Progenitor cell of endocrine pancreas (in vitro differentiated cells): ENCODE measurements at regions not wholly inside any gene's neighbourhood (a gene's known extent, or its start where the extent isn't known, plus 50 kb on each side); places are given as distances from the start of the nearest gene placed in this dataset.

ENCODE experiments used
- DNase-seq: peaks from one replicate; pipeline ENCODE4 v3.0.0; 2021; ENCODE audit warnings: low spot score; ENCODE audit not compliant: unreplicated experiment
- H3K27ac Mint-ChIP-seq: 2 replicates; pipeline ENCODE4 v1.8.0; 2021; ENCODE audit warnings: mild to moderate bottlenecking, moderate library complexity, mixed read lengths
- H3K27me3 Mint-ChIP-seq: 2 replicates; pipeline ENCODE4 v1.8.0; 2021; ENCODE audit warnings: mixed read lengths
- H3K36me3 Mint-ChIP-seq: 2 replicates; pipeline ENCODE4 v1.8.0; 2022; ENCODE audit warnings: mixed read lengths; ENCODE audit not compliant: insufficient read depth
- H3K4me1 Mint-ChIP-seq: 2 replicates; pipeline ENCODE4 v1.8.0; 2021; ENCODE audit warnings: low read depth, mixed read lengths
- H3K4me3 Mint-ChIP-seq: 2 replicates; pipeline ENCODE4 v1.8.0; 2021; ENCODE audit warnings: low read depth, mild to moderate bottlenecking, moderate library complexity, mixed read lengths
- H3K9me3 Mint-ChIP-seq: 2 replicates; pipeline ENCODE4 v1.8.0; 2021; ENCODE audit warnings: low read depth, mixed read lengths
- CTCF ChIP-seq: fragments of 200-600 bp; sonication (generic); IDR thresholded peaks from one replicate; pipeline ENCODE4 v1.5.0; 2021; ENCODE audit warnings: antibody characterized with exemption, mild to moderate bottlenecking; ENCODE audit not compliant: unreplicated experiment

GRCh38 chr5:103938146-103938695 lies 375.6 kb upstream of the NUDT12 start:
- H3K4me1 Mint-ChIP-seq = peaks cover 14% of the 10 kb centered on the region
- no peak for TF ChIP-seq CTCF
- H3K36me3 Mint-ChIP-seq = no peaks in the 10 kb centered on the region
- H3K27ac Mint-ChIP-seq = no peak overlapping the region
- no peak for DNase-seq
- no peaks in the 10 kb centered on the region for H3K9me3 Mint-ChIP-seq
- H3K27me3 Mint-ChIP-seq = no peaks in the 10 kb centered on the region
- no peak overlapping the region for H3K4me3 Mint-ChIP-seq

GRCh38 chr5:103929338-103930013 lies 366.9 kb upstream of the NUDT12 start:
- Mint-ChIP-seq H3K27ac (no peak overlapping the region), H3K4me3 (no peak overlapping the region), H3K9me3 (no peaks in the 10 kb centered on the region), H3K27me3 (no peaks in the 10 kb centered on the region), H3K4me1 (no peaks in the 10 kb centered on the region), H3K36me3 (no peaks in the 10 kb centered on the region)
- TF ChIP-seq CTCF = no peak
- no peak for DNase-seq

GRCh38 chr5:103927739-103928138 lies 365.1 kb upstream of the NUDT12 start:
- Mint-ChIP-seq H3K36me3 (no peaks in the 10 kb centered on the region), H3K4me3 (no peak overlapping the region), H3K9me3 (no peaks in the 10 kb centered on the region), H3K4me1 (no peaks in the 10 kb centered on the region), H3K27ac (no peak overlapping the region), H3K27me3 (no peaks in the 10 kb centered on the region)
- no peak for TF ChIP-seq CTCF
- DNase-seq = no peak

- Mint-ChIP-seq H3K9me3 (no peaks in the 10 kb centered on the region), H3K36me3 (no peaks in the 10 kb centered on the region), H3K27me3 (no peaks in the 10 kb centered on the region), H3K4me3 (no peak overlapping the region), H3K27ac (no peak overlapping the region), H3K4me1 (peaks cover 6% of the 10 kb centered on the region)
- DNase-seq = no peak
- no peak for TF ChIP-seq CTCF
Observed at GRCh38 chr5:103923616-103924168, 361.1 kb upstream of the NUDT12 start.

GRCh38 chr5:103919506-103919905 lies 356.9 kb upstream of the NUDT12 start:
- no peak for DNase-seq
- H3K4me1 Mint-ChIP-seq = peaks cover 8% of the 10 kb centered on the region
- no peaks in the 10 kb centered on the region for H3K27me3 Mint-ChIP-seq
- no peak overlapping the region for H3K4me3 Mint-ChIP-seq
- H3K27ac Mint-ChIP-seq = no peak overlapping the region
- TF ChIP-seq CTCF = no peak
- no peaks in the 10 kb centered on the region for H3K36me3 Mint-ChIP-seq
- no peaks in the 10 kb centered on the region for H3K9me3 Mint-ChIP-seq
